C4-2B (cell line): ENCODE measurements at regions not wholly inside any gene's neighbourhood (a gene's known extent, or its start where the extent isn't known, plus 50 kb on each side); places are given as distances from the start of the nearest gene placed in this dataset.

ENCODE experiments used
- ZFX ChIP-seq: fragments of 450-650 bp; IDR thresholded peaks from 2 replicates; pipeline ENCODE4 v1.6.1; 2017
- TF ChIP-seq, protein P1 (sequence below): fragments of 450-650 bp; conservative IDR thresholded peaks from 2 replicates; pipeline ENCODE4 v1.5.1; 2017; ENCODE audit warnings: mild to moderate bottlenecking

DNA sequence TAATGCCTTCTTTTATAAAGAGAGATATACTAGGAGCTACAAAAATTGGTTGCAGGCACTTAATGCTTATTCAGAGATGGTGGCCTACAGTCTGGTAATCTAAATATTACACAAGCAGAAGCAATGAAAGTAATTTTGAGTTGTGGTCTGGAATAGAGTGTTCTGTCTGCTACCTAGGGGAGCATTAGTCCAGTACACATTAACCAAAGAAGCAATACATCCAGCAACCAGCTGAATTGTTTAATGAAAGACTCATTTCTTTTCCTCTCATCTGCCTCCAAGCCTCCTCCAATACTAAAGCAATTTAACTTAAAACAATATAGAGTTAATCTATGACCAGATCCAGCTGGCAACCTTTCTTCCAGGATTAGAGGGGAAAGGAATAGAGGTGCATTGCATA is 877.1 kb upstream of the CNTN5 start:
- TF ChIP-seq, protein P1, sequence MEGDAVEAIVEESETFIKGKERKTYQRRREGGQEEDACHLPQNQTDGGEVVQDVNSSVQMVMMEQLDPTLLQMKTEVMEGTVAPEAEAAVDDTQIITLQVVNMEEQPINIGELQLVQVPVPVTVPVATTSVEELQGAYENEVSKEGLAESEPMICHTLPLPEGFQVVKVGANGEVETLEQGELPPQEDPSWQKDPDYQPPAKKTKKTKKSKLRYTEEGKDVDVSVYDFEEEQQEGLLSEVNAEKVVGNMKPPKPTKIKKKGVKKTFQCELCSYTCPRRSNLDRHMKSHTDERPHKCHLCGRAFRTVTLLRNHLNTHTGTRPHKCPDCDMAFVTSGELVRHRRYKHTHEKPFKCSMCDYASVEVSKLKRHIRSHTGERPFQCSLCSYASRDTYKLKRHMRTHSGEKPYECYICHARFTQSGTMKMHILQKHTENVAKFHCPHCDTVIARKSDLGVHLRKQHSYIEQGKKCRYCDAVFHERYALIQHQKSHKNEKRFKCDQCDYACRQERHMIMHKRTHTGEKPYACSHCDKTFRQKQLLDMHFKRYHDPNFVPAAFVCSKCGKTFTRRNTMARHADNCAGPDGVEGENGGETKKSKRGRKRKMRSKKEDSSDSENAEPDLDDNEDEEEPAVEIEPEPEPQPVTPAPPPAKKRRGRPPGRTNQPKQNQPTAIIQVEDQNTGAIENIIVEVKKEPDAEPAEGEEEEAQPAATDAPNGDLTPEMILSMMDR = no peak
- TF ChIP-seq ZFX = no peak
